ENCODE measurements at regions not wholly inside any gene's neighbourhood (a gene's known extent, or its start where the extent isn't known, plus 50 kb on each side); places are given as distances from the start of the nearest gene placed in this dataset.

DNA sequence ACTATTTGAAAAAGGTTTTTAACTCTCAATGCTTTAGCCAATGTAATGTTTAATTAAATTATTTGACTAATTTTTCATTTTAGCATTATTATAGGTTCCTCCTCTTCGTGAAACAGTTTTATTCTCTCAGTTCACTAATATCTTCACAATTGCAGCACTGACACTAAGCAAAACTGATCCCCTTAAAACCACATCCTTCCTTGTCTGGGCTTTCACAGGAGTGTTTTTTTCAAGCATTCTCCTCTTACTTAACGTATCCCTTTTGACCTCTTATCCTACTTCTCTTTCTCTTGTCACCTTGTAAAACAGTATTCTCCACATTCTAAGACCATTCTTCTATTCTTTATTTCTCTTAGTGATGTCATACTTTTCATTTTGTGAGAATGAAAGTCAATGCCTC is 112.8 kb downstream of the DSC3 start:
- no peak for ATAC-seq
- intact Hi-C loops (cut with DNase I), result no loop called here
- TF ChIP-seq, protein P1, sequence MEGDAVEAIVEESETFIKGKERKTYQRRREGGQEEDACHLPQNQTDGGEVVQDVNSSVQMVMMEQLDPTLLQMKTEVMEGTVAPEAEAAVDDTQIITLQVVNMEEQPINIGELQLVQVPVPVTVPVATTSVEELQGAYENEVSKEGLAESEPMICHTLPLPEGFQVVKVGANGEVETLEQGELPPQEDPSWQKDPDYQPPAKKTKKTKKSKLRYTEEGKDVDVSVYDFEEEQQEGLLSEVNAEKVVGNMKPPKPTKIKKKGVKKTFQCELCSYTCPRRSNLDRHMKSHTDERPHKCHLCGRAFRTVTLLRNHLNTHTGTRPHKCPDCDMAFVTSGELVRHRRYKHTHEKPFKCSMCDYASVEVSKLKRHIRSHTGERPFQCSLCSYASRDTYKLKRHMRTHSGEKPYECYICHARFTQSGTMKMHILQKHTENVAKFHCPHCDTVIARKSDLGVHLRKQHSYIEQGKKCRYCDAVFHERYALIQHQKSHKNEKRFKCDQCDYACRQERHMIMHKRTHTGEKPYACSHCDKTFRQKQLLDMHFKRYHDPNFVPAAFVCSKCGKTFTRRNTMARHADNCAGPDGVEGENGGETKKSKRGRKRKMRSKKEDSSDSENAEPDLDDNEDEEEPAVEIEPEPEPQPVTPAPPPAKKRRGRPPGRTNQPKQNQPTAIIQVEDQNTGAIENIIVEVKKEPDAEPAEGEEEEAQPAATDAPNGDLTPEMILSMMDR (IDR thresholded peaks at IDR 0.05), result no peak
- DNase-seq, result no peak
- no peaks in the 10 kb centered on the region for H3K9me3 ChIP-seq
- no peak overlapping the region for H3K27ac ChIP-seq
- no peak overlapping the region for H3K4me3 ChIP-seq
- H3K4me1 ChIP-seq, result no peaks in the 10 kb centered on the region
- no peaks in the 10 kb centered on the region for H3K36me3 ChIP-seq
- H3K27me3 ChIP-seq, result no peaks in the 10 kb centered on the region

DNA sequence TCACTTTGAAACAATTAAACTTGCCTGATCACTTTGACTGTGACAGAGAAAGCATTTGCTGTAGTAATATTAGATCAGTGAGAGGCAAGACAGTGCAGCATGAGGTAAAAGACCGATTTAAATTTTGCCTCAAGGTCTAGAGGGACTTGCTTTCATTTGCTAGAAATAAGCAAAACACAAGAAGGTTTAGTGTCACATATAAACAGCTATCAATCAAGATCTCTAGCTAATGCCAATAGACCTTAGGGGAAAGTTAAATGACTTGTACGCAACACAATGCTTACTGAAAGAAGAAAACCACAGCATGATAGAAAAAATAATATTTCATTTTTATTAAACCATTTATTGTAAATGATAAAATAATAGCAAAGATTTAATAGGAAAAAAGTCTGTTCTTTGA is 113.5 kb downstream of the DSC3 start:
- Histone ChIP-seq H3K36me3 (no peaks in the 10 kb centered on the region), H3K4me3 (no peak overlapping the region), H3K4me1 (no peaks in the 10 kb centered on the region), H3K9me3 (no peaks in the 10 kb centered on the region), H3K27ac (no peak overlapping the region), H3K27me3 (no peaks in the 10 kb centered on the region)
- intact Hi-C loops (cut with DNase I), result no loop called here
- DNase-seq, result no peak
- no peak for ATAC-seq
- TF ChIP-seq, protein P1 (IDR thresholded peaks at IDR 0.05), result no peak

DNA sequence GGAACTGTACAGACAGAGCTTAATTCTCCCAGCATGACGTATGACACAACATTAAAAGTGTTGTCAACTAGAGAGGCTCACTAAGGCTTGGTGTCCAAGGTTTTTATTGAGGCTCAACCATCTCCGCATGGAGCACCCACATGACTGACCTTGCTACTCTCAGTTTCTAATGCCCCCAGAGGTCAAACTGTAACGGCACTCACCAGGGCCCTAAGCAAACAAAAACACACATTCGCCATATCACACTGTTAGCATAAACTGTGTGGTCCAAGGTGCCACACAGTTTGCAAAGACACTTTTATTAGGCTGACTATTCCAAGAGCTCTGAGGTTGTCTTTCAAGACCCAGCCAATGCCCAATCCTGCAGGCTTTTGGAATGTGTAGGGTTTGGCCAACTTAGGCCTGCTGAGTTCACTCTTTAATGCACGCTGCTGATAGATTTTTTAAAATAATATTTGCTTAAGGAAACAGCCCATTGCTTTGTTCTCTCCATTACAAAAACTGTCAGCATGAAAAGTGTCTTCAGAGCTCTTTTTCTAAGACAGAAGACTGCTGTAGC is 114.9 kb downstream of the DSC3 start:
- no peak for ATAC-seq
- intact Hi-C loops (cut with DNase I), result no loop called here
- Histone ChIP-seq H3K4me1 (no peaks in the 10 kb centered on the region), H3K9me3 (no peaks in the 10 kb centered on the region), H3K27ac (no peak overlapping the region), H3K4me3 (no peak overlapping the region), H3K36me3 (no peaks in the 10 kb centered on the region), H3K27me3 (no peaks in the 10 kb centered on the region)
- no peak for DNase-seq
- TF ChIP-seq, protein P1 (IDR thresholded peaks at IDR 0.05), result no peak

DNA sequence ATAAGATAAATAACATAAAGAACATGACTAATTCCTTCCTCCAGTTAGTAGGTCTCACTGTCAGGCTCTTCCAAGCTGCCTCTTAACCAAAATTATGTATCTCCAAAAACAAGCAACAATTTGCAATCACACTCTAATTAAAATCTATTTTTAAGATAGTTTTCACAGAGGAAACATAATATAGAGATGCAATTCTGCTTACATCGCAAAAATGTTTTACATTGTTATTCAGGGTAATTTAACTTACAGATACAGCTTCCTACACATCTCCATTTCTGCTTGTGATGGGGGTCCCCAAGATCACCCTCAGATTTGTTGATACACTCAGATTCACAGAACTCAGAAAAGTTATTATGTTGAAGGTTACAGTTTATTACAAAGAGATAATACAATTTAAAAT is 115.5 kb downstream of the DSC3 start:
- H3K9me3 ChIP-seq, result no peaks in the 10 kb centered on the region
- DNase-seq, result no peak
- no peak overlapping the region for H3K4me3 ChIP-seq
- no peak for ATAC-seq
- intact Hi-C loops (cut with DNase I), result no loop called here
- H3K36me3 ChIP-seq, result no peaks in the 10 kb centered on the region
- no peaks in the 10 kb centered on the region for H3K27me3 ChIP-seq
- H3K27ac ChIP-seq, result no peak overlapping the region
- TF ChIP-seq, protein P1 (IDR thresholded peaks at IDR 0.05), result no peak
- H3K4me1 ChIP-seq, result no peaks in the 10 kb centered on the region

DNA sequence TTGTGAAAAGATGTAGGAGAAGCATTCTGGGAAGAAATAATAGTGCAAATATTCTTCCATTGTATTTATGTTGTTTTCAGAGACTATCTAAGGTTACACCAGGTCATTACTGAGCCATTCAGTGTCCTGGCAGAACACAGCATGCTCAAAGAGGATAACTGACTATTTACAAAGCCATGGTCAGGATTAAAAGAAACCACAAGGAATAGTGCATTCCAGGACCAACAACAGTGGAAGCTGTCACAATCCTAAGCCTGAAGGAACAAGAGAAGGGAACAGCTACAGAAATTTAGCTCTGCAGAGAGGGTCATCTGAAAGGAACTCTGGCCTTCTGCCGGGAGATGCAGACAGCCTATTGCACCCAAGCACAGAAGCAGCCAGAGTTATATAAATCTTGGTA is 116.7 kb downstream of the DSC3 start:
- intact Hi-C loops (cut with DNase I), result no loop called here

More for the DNA sequence above, 116.7 kb downstream of the DSC3 start:
- H3K4me3 ChIP-seq, result no peak overlapping the region
- no peaks in the 10 kb centered on the region for H3K9me3 ChIP-seq
- H3K4me1 ChIP-seq, result no peaks in the 10 kb centered on the region
- H3K36me3 ChIP-seq, result no peaks in the 10 kb centered on the region
- H3K27me3 ChIP-seq, result no peaks in the 10 kb centered on the region
- no peak overlapping the region for H3K27ac ChIP-seq
- DNase-seq, result no peak
- TF ChIP-seq, protein P1 (IDR thresholded peaks at IDR 0.05), result no peak
- ATAC-seq, result no peak

Measured in upper lobe of right lung (tissue), 1 donor.